K562 (cell line): ENCODE measurements at regions not wholly inside any gene's neighbourhood (a gene's known extent, or its start where the extent isn't known, plus 50 kb on each side); places are given as distances from the start of the nearest gene placed in this dataset.

ENCODE experiments used
- CTCF ChIP-seq, 3 experiments: IDR thresholded peaks in 2 of 3; conservative IDR thresholded peaks in 1 of 3; 2 replicates each; pipeline ENCODE4 v1.5.1; 2011 to 2012; ENCODE audit warnings: low read length in 3 of 3, mild to moderate bottlenecking in 3 of 3, control low read depth in 2 of 3, improper control_type of control experiment in 1 of 3, inconsistent platforms in 1 of 3, low read depth in 1 of 3, mixed read lengths in 1 of 3, moderate library complexity in 1 of 3; ENCODE audit not compliant: insufficient read depth in 2 of 3
- ETV6 ChIP-seq, 3 experiments: fragments of 150-350 bp in 1 of 3; sonication (generic) in 1 of 3; formaldehyde crosslinking in 1 of 3; IDR thresholded peaks; 2 replicates each; pipeline versions ENCODE4 v1.6.1 to v1.8.0; 2014 to 2022; ENCODE audit warnings: borderline replicate concordance in 2 of 3, low read depth in 2 of 3, antibody characterized with exemption in 1 of 3, low read length in 1 of 3, mild to moderate bottlenecking in 1 of 3, missing genetic modification reagents in 1 of 3
- JUN ChIP-seq, 2 experiments: sonication (generic) in 1 of 2; formaldehyde crosslinking in 1 of 2; IDR thresholded peaks; 2 replicates each; pipeline versions ENCODE4 v1.6.1 to v1.8.0; 2012 to 2022; ENCODE audit warnings: borderline replicate concordance in 2 of 2, mild to moderate bottlenecking in 2 of 2, improper control_type of control experiment in 1 of 2, low read depth in 1 of 2, low read length in 1 of 2, missing genetic modification reagents in 1 of 2
- MYC ChIP-seq, 2 experiments: fragments of 250-450 bp in 1 of 2; sonication (Bioruptor Pico) in 1 of 2; IDR thresholded peaks; 2 replicates each; pipeline versions ENCODE4 v1.5.1 to v1.6.1; 2012 to 2021; ENCODE audit warnings: low read depth in 2 of 2, borderline replicate concordance in 1 of 2, improper control_type of control experiment in 1 of 2, low read length in 1 of 2, mild to moderate bottlenecking in 1 of 2, moderate library complexity in 1 of 2
- USF1 ChIP-seq: sonication (generic); formaldehyde crosslinking; IDR thresholded peaks from 2 replicates; pipeline ENCODE4 v1.9.0; 2022; ENCODE audit warnings: mild to moderate bottlenecking, missing genetic modification reagents

GRCh38 chr13:78061806-78062205 lies 143.2 kb upstream of the EDNRB start:
- TF ChIP-seq ETV6 (IDR thresholded peaks at IDR 0.05; ENCODE audit: borderline replicate concordance in 1 of 2, low read depth in 2 of 2, low read length in 1 of 2) (no peak), ETV6 (CRISPR knock-in tag; IDR thresholded peaks at IDR 0.05; ENCODE audit: borderline replicate concordance) (no peak), MYC (IDR thresholded peaks at IDR 0.05; ENCODE audit: low read depth, low read length) (no peak), MYC (CRISPR knock-in tag; IDR thresholded peaks at IDR 0.05; ENCODE audit: borderline replicate concordance, low read depth) (no peak), USF1 (CRISPR knock-in tag) (no peak), JUN (IDR thresholded peaks at IDR 0.05; ENCODE audit: borderline replicate concordance, low read depth, low read length) (no peak), JUN (CRISPR knock-in tag; IDR thresholded peaks at IDR 0.05; ENCODE audit: borderline replicate concordance) (no peak), CTCF (IDR thresholded peaks at IDR 0.05 in 2 of 3, conservative IDR thresholded peaks at IDR 0.05 in 1 of 3; ENCODE audit: insufficient read depth in 2 of 3, low read depth in 1 of 3, low read length in 3 of 3) (no peak)
